ENCODE measurements at regions not wholly inside any gene's neighbourhood (a gene's known extent, or its start where the extent isn't known, plus 50 kb on each side); places are given as distances from the start of the nearest gene placed in this dataset.

- H3K4me3 ChIP-seq = no peak overlapping the region
- no peak for ATAC-seq
- no peak for TF ChIP-seq CTCF (IDR thresholded peaks at IDR 0.05)
- H3K27me3 ChIP-seq = no peaks in the 10 kb centered on the region
- intact Hi-C loops (cut with DNase I) = no loop called here
- no peak overlapping the region for H3K27ac ChIP-seq
- H3K36me3 ChIP-seq = no peaks in the 10 kb centered on the region
- no peak for DNase-seq
- H3K4me1 ChIP-seq = no peaks in the 10 kb centered on the region
- peaks cover 0 to 3% of the 10 kb centered on the region in 2 donors for H3K9me3 ChIP-seq
These were observed 1320.3 kb upstream of the LRRTM1 start for GRCh38 chr2:81624825-81625224.

- TF ChIP-seq CTCF (IDR thresholded peaks at IDR 0.05) = no peak
- no peak for DNase-seq
- Histone ChIP-seq H3K36me3 (no peaks in the 10 kb centered on the region), H3K4me1 (no peaks in the 10 kb centered on the region), H3K9me3 (no peaks in the 10 kb centered on the region), H3K4me3 (no peak overlapping the region), H3K27ac (no peak overlapping the region), H3K27me3 (no peaks in the 10 kb centered on the region)
- no peak for ATAC-seq
- intact Hi-C loops (cut with DNase I) = no loop called here
These were observed 1295.5 kb upstream of the LRRTM1 start for GRCh38 chr2:81600088-81600487.

- DNase-seq (peak in 1 of 4 donors; percentile 2), ATAC-seq (no peak)
- Histone ChIP-seq H3K27me3 (no peaks in the 10 kb centered on the region), H3K4me3 (no peak overlapping the region), H3K27ac (no peak overlapping the region), H3K36me3 (no peaks in the 10 kb centered on the region), H3K9me3 (no peaks in the 10 kb centered on the region), H3K4me1 (no peaks in the 10 kb centered on the region)
- TF ChIP-seq CTCF (IDR thresholded peaks at IDR 0.05) = no peak
- intact Hi-C loops (cut with DNase I) = no loop called here
These were observed 1293.9 kb upstream of the LRRTM1 start for GRCh38 chr2:81598453-81598852.

- H3K4me3 ChIP-seq = no peak overlapping the region
- H3K36me3 ChIP-seq = no peaks in the 10 kb centered on the region
- ATAC-seq = no peak
- no peak for DNase-seq
- H3K4me1 ChIP-seq = no peaks in the 10 kb centered on the region
- H3K27ac ChIP-seq = no peak overlapping the region
- H3K9me3 ChIP-seq = no peaks in the 10 kb centered on the region
- H3K27me3 ChIP-seq = no peaks in the 10 kb centered on the region
- TF ChIP-seq CTCF (IDR thresholded peaks at IDR 0.05) = no peak
- intact Hi-C loops (cut with DNase I) = no loop called here
These were observed 1284.9 kb upstream of the LRRTM1 start for GRCh38 chr2:81589406-81589805.

- Histone ChIP-seq H3K36me3 (no peaks in the 10 kb centered on the region), H3K4me1 (no peaks in the 10 kb centered on the region), H3K9me3 (peaks cover 0 to 2% of the 10 kb centered on the region in 2 donors), H3K27me3 (no peaks in the 10 kb centered on the region), H3K27ac (no peak overlapping the region), H3K4me3 (no peak overlapping the region)
- ATAC-seq (no peak), DNase-seq (peak in 1 of 4 donors; percentile 37)
- TF ChIP-seq CTCF (IDR thresholded peaks at IDR 0.05) = no peak
- intact Hi-C loops (cut with DNase I) = no loop called here
These were observed 1279.0 kb upstream of the LRRTM1 start for GRCh38 chr2:81583311-81584108.

Measured in left lung (tissue), 4 donors.